Activated CD4-positive, alpha-beta T cell treated with anti-CD3 and anti-CD28 coated beads, Interleukin-2, Interleukin-6, amounts not matched to agents 100 ng/mL and 50 ng/mL, durations not matched to agents 16 hours and 8 hours (primary cell): ENCODE measurements at regions not wholly inside any gene's neighbourhood (a gene's known extent, or its start where the extent isn't known, plus 50 kb on each side); places are given as distances from the start of the nearest gene placed in this dataset.

ENCODE experiments used
- DNase-seq: peaks from one replicate; pipeline ENCODE4 v3.0.0-alpha.2; 2020

GRCh38 chr4:95660719-95661118 is 111.9 kb upstream of the UNC5C start:
- DNase-seq = no peak

DNA sequence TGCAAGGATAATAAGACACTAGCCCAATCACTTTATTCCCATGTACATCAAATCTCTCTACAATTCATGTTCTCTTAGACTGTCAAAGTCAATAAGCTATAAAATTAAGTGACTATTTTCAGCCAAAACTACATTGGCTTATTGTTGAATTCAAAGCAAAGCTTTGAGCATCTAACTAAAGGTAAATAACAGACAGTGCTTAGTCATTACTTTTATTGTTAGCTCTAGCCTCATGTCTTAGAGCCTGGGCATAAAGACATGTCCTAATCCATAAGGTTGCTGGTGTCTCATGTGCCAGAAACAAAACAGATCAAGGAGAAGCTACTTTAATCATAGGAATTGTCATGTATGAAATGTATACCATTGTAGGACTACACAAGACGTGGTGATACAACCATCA is 103.1 kb upstream of the UNC5C start:
- DNase-seq = no peak

DNA sequence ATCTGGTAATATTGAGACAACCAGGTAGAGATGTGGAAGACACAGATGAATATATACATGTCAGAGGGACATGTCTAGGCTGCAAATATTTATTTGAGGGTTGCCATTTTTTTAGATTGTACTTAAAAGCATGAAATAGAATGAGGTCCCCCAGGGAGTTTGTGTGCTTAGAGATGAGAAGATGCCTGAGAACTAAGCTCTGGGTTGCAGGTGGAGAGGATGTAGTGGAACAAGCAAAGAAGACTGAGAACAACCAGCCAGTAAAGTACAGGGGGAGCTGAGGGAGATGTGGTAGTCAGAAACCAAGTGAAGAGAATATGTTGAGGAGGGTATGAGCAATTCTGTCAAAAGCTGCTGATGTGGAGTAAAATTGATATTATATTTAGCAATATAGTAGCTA is 95.6 kb upstream of the UNC5C start:
- no peak for DNase-seq

DNA sequence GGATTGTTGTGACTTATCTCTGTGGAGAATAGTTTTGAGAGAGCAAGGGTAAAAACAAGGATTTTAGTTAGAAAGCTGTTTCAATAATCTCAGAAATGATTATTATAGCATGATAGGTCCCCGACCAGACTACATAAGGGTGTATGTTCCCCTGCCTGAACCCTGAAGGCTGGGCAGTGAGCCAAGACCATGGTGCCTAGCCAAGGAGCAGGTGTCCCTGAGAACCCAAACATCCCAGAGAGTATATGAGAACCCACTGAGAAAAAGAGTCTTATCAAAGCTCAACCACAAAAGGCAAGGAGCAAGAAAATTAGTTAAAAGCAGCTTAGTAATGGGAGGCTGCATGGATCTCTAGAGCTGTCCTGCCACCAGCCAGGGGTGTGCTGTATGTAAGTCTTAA is 94.9 kb upstream of the UNC5C start:
- no peak for DNase-seq

GRCh38 chr4:95641571-95641970 is 92.8 kb upstream of the UNC5C start:
- DNase-seq = no peak

- no peak for DNase-seq
Observed at GRCh38 chr4:95640311-95640710, 91.5 kb upstream of the UNC5C start.

DNA sequence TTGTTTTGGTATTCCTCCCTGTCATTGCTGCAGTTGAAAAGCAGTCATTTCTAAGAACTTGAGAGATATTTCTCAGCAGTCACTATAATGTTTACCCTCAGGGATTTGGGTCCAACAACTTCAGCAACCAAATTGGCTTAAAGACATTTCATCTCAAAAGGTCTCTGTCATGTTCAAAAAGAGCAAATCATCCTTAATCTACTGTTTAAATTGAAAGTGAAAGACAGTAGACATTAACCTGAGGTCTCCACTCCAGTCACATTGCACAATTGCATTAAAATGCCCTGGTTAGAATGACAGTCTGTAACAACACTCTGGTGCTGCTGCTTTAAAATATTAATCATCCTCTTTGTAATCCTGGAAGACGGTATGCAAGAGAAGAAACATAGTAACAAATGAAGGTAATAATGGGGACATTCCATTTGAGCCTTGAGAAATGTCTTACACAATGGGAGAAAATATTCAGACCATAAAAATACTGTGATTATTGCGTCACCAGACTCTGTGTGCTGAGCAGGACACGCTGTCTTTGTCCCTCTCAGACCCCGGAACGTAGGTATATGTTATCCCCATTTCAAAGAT is 90.2 kb upstream of the UNC5C start:
- DNase-seq = peak; percentile 20

DNA sequence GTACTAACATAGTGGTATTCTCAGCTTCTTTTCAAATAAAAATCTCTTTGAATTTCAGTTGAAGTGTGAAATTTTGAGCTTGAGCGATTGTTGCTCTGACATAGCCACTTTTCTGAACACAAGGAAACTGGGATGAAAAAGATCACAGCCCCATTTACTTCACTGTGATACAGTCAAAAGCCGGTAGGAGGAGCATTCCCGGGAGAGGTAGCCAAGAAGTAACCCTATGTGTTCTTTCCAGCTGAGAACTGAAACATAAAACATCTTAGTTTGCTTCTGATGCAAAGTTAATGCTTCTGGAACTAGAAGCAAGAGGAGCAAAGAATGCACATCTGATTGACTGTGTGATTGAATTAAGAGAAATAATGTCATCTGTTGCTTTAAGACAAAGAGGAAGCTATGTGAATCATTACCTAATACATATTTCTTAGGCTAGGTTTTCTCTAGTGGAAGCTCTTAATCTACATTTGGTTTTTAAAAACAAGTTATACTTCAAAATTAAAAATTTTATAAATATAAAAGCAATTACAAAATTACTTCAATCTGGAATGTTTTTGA is 88.3 kb upstream of the UNC5C start:
- DNase-seq = no peak

- DNase-seq = no peak
Observed at GRCh38 chr4:95636061-95636460, 87.3 kb upstream of the UNC5C start.

DNA sequence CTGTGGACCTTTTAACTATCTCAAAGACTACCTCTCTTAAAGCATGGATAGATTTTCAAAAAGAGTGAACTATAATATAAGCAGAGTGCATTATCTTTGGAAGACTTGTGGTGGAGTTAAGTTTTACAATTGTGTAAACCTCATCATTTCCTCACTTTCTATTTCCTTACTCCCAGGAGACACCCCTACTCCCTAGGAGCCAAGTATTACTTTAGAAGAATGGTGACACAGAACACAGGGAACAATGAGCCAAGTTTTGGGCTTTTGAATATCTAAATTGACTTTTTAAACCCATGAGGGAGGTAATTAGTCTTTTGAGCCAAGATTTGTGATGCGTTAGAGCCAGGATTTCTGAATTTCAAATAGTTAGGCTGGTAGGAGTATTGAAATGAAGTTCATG is 78.9 kb upstream of the UNC5C start:
- DNase-seq = no peak

DNA sequence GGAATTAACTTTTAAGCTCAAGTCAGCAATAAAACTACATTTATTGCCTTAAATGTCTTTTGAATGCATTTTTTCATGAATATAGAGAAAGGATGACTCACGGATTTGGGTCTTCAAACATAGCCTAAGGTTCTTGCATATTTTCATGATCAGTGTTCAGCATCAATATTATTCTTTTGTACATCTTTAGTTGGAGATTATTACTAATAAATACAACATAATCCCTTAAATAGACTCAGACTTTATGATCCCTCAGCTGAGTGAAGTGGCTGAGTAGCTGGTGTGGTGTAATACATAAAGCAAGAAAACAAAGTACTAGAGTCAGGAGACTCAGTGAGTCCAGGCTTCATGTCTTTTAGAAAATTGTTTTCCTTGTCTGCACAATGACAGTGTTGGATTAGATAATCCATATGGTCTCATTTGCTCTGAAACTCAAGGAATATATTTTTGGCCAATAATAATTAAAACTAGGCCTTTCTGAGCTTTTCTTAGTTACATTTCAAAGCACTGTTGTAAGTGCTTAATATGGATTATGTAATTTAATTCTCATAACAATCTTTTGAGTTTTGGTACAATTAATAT is 78.3 kb upstream of the UNC5C start:
- DNase-seq = no peak

GRCh38 chr4:95625020-95625419 is 76.2 kb upstream of the UNC5C start:
- DNase-seq = no peak

DNA sequence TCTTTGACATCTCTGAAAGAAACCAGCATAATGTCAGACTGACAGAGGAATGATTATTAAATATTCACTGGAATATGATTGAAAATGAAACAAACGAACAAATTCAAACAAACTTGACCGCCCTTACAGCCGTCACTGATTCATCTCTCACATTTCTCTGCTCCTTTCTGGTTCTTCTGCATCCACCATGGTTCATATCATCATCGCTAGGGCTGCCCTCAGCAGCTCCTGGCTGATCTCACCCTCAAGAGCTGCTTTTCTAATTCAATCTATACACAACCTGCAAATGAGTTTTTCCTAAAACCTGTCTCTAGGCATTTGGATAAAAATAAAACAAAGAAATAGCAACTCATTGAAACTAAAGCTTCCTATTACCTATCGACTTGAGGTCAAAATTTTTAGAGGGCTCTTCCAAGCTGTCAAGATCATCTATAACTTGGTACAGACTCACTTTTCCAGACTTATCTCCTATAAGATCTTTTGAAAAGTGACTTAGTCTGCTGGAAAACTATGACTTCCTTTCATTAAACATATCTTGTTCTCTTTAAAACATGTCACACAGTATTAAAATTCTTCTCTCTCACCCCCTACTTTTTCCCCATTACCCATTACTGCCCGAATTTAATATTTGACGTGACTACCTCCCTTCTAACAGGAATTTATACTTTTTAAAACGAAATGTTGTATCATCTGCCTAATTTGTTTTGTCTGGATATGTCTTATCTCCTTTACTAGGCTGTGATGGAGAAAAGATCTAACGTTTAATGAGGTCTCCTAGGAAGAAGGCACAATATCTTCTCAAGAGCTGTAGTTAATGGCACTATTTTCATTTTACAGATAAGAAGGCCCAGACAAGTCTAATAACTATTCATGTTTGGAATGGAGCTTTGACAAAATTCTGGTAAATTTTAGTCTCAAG is 71.0 kb upstream of the UNC5C start:
- DNase-seq = no peak

DNA sequence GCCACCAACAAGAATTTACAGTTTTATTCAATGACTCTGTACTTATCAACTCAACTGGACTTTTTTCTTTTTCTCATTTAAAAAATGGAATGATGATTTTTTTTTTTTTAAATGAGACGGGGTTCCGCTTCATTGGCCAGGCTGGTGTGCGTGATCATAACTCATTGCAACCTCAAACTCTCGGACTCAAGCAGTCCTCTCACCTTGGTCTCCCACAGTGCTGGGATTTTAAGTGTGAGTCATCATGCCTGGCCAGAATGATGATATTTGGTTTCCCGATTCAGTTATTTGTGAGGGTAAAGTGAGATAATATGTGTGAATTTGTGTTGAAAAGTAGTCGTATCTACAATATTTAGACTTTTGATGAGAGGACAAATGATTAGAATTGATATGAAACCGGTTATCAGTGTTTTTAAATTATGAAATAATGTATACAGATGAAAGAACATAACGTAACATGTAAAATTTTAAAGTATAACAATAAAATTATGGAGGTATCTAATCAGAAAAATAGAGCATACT is 66.0 kb upstream of the UNC5C start:
- no peak for DNase-seq

DNA sequence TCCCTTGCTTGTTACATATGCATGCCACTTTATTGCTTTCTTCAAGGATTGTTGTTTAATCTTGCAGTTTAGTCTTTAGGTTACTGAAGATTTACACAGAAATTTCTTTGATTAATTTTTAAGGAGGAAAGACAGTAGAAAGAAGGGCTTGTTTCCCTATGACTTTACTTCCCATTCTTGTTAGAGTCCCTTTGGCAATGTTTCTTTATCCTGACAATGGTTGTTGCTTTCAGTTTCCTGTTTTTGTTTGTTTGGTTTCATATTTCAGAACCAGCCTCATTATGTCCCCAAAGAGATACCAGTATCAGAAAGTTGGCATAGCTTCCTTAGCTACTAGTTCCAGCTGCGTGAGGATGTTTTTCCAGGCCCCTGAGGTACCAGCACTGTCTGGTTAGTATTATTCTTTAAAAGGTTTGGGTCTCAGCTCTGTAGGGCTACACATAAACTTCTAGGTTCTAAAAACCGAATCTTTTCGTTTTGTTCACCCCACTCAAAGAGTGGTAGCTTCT is 61.3 kb upstream of the UNC5C start:
- DNase-seq = no peak

GRCh38 chr4:95606739-95607138 is 58.0 kb upstream of the UNC5C start:
- DNase-seq = no peak

GRCh38 chr4:95603393-95603792 is 54.6 kb upstream of the UNC5C start:
- DNase-seq = no peak

DNA sequence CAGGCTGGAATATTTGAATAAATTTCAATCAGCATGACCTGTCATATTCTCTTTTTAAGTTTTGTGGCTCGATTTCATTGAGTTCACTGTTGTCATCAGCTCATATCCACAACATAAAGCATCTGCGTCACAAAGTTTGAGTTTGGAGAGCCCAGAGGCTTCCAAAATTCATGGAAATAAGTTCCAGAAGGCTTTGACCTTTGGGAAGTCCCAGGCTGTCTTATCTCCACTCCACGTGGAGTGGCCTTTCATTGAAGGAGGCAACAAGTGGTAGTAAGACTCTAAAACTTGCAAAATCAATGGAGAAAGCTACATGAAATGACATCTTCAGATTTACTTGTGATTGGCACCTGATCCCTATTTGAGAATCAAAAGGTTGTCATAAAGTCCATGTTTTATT is 54.1 kb upstream of the UNC5C start:
- DNase-seq = no peak

- no peak for DNase-seq
Observed at GRCh38 chr4:95601356-95601755, 52.6 kb upstream of the UNC5C start.

DNA sequence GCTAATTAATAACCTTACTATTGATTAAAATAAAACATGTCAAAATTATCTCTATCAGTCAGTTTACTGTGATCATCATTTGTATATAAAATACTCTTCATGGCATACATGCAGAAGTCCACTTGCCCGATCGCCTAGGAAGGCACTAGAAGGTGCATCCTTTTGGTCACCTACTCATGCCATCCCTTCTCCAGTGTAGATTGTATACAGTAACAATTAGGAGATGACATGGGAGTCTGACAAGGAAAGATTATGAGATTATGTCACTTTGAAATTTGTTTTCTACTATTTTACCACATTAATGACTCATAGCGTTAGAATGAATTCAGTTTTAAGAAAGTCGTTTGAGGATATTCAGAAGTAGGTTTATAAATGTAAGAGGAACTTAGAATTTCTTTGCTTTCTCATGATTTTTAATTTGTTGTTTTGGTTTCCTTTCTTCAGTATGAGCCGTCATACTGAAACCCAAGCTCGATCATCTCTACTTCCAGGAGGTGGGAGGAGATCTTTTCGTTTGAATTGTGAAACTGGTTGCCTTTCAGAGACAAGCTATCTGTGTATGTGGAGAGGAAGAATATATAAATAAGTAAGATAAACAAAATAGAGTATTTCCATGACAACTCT is 51.1 kb upstream of the UNC5C start:
- peak; percentile 52 for DNase-seq
